ENCODE measurements at regions not wholly inside any gene's neighbourhood (a gene's known extent, or its start where the extent isn't known, plus 50 kb on each side); places are given as distances from the start of the nearest gene placed in this dataset.
A peak's percentile ranks its signal among the peaks of the same experiment; 100 is the strongest.

DNA sequence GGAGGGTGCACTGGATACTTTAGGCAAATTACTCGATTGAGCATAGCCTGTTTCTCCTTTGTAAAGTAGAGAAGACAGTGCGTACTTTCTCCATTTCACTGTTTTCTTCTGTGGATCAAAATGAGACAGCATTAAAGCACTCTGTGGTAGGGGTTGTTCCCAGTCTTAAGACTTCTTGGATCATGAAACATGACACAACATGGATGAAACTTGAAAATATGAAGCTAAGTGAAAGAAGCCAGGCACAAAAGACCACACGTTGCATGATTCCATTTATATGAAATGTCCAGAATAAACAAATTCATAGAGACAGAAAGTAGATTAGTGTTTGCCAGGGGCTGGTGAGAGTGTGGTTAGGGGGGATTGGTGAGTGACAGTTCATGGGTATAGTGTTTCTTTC is 61.8 kb upstream of the MED9 start:
- Histone ChIP-seq H3K4me1 (ENCODE audit: control insufficient read depth, insufficient read depth, low read length) (no peaks in the 10 kb centered on the region), H3K9me3 (ENCODE audit: control insufficient read depth, insufficient read depth, low read depth, low read length) (no peaks in the 10 kb centered on the region), H3K27ac (ENCODE audit: extremely low read depth, low read depth, low read length) (no peak overlapping the region), H3K36me3 (ENCODE audit: control insufficient read depth in 2 of 2, insufficient read depth in 1 of 2, low read length in 2 of 2) (no peaks in the 10 kb centered on the region), H3K4me3 (ENCODE audit: low read depth, low read length) (no peak overlapping the region)
- TF ChIP-seq ZXDB (tag by site-specific recombination; IDR thresholded peaks at IDR 0.05) (no peak), ZNF654 (tag by site-specific recombination; IDR thresholded peaks at IDR 0.05; ENCODE audit: low read depth) (no peak), ZNF140 (tag by site-specific recombination; IDR thresholded peaks at IDR 0.05) (no peak), ZNF510 (tag by site-specific recombination; IDR thresholded peaks at IDR 0.05; ENCODE audit: insufficient replicate concordance) (no peak), HIC1 (tag by site-specific recombination; IDR thresholded peaks at IDR 0.05) (no peak), ZNF677 (tag by site-specific recombination; IDR thresholded peaks at IDR 0.05) (no peak), ZNF561 (tag by site-specific recombination; IDR thresholded peaks at IDR 0.05; ENCODE audit: borderline replicate concordance) (no peak), ZNF544 (tag by site-specific recombination; IDR thresholded peaks at IDR 0.05) (no peak), GLIS1 (tag by site-specific recombination; IDR thresholded peaks at IDR 0.05) (no peak), ZNF776 (tag by site-specific recombination; IDR thresholded peaks at IDR 0.05; ENCODE audit: borderline replicate concordance) (no peak), ZNF341 (tag by site-specific recombination; IDR thresholded peaks at IDR 0.05; ENCODE audit: low read depth) (no peak), ZNF146 (tag by site-specific recombination; IDR thresholded peaks at IDR 0.05) (no peak), ZNF792 (tag by site-specific recombination; IDR thresholded peaks at IDR 0.05) (no peak), ZNF280D (tag by site-specific recombination; IDR thresholded peaks at IDR 0.05) (no peak), ZNF324 (tag by site-specific recombination; IDR thresholded peaks at IDR 0.05) (no peak), ZNF19 (tag by site-specific recombination; IDR thresholded peaks at IDR 0.05; ENCODE audit: low read depth) (no peak), ZIC2 (tag by site-specific recombination; IDR thresholded peaks at IDR 0.05) (no peak)
- TF ChIP-seq, protein P1, sequence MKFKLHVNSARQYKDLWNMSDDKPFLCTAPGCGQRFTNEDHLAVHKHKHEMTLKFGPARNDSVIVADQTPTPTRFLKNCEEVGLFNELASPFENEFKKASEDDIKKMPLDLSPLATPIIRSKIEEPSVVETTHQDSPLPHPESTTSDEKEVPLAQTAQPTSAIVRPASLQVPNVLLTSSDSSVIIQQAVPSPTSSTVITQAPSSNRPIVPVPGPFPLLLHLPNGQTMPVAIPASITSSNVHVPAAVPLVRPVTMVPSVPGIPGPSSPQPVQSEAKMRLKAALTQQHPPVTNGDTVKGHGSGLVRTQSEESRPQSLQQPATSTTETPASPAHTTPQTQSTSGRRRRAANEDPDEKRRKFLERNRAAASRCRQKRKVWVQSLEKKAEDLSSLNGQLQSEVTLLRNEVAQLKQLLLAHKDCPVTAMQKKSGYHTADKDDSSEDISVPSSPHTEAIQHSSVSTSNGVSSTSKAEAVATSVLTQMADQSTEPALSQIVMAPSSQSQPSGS (tag by site-specific recombination; IDR thresholded peaks at IDR 0.05; ENCODE audit: low read depth), result no peak
- CTCF ChIA-PET, result interaction anchor here (1.2 kb wide), 1 partner anchor 26 kb away, joined by 3 read pairs; no protein-coding TSS in a partner anchor
- POLR2A ChIA-PET, result interaction anchor here (0.9 kb wide), 1 partner anchor 82 kb away, joined by 5 read pairs; the partner anchor contains the start of gene RASD1

DNA sequence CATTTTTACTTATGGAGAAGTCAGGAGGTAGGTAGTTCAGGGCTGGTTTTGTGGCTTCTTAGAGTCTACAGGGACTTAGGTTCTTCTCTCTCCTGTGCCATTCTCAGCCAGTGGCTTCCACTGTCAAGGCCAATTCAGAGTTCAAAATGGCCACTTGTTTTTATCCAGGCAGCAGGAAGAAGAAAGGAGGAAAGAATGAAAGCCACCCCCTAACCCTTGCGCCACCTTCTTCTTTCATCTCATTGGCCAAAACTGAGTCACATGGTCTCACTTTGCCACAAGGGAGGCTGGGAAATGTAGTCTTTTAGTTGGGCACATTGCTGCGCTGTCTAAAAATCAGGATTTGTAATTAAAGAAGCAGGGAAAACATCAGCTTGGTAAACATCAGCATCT is 60.8 kb upstream of the MED9 start:
- Histone ChIP-seq H3K4me1 (ENCODE audit: control insufficient read depth, insufficient read depth, low read length) (no peaks in the 10 kb centered on the region), H3K4me3 (ENCODE audit: low read depth, low read length) (no peak overlapping the region), H3K36me3 (ENCODE audit: control insufficient read depth in 2 of 2, insufficient read depth in 1 of 2, low read length in 2 of 2) (no peaks in the 10 kb centered on the region), H3K27ac (ENCODE audit: extremely low read depth, low read depth, low read length) (no peak overlapping the region), H3K9me3 (ENCODE audit: control insufficient read depth, insufficient read depth, low read depth, low read length) (no peaks in the 10 kb centered on the region)
- POLR2A ChIA-PET, result interaction anchor here (0.7 to 0.9 kb wide), 2 partner anchors 81 to 176 kb away, joined by 3 to 5 read pairs; partner anchors contain the start of genes PEMT and RASD1
- CTCF ChIA-PET, result interaction anchor here (1.2 kb wide), 1 partner anchor 25 kb away, joined by 3 read pairs; no protein-coding TSS in a partner anchor
- TF ChIP-seq KLF16 (tag by site-specific recombination; IDR thresholded peaks at IDR 0.05) (no peak), KLF17 (tag by site-specific recombination; IDR thresholded peaks at IDR 0.05) (no peak), ZSCAN23 (tag by site-specific recombination; IDR thresholded peaks at IDR 0.05) (no peak), ZBTB48 (tag by site-specific recombination; IDR thresholded peaks at IDR 0.05) (peak; percentile 35; the same call in 1 of the 2 replicates), ZXDB (tag by site-specific recombination; IDR thresholded peaks at IDR 0.05) (no peak), ZNF658 (tag by site-specific recombination; IDR thresholded peaks at IDR 0.05) (no peak), ZBTB17 (tag by site-specific recombination; IDR thresholded peaks at IDR 0.05) (no peak), ZNF701 (tag by site-specific recombination; IDR thresholded peaks at IDR 0.05) (no peak), ZNF514 (tag by site-specific recombination; IDR thresholded peaks at IDR 0.05) (no peak)
- TF ChIP-seq, protein P2, sequence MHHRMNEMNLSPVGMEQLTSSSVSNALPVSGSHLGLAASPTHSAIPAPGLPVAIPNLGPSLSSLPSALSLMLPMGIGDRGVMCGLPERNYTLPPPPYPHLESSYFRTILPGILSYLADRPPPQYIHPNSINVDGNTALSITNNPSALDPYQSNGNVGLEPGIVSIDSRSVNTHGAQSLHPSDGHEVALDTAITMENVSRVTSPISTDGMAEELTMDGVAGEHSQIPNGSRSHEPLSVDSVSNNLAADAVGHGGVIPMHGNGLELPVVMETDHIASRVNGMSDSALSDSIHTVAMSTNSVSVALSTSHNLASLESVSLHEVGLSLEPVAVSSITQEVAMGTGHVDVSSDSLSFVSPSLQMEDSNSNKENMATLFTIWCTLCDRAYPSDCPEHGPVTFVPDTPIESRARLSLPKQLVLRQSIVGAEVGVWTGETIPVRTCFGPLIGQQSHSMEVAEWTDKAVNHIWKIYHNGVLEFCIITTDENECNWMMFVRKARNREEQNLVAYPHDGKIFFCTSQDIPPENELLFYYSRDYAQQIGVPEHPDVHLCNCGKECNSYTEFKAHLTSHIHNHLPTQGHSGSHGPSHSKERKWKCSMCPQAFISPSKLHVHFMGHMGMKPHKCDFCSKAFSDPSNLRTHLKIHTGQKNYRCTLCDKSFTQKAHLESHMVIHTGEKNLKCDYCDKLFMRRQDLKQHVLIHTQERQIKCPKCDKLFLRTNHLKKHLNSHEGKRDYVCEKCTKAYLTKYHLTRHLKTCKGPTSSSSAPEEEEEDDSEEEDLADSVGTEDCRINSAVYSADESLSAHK (tag by site-specific recombination; IDR thresholded peaks at IDR 0.05), result no peak
